OCI-LY1 (cell line): ENCODE measurements at regions not wholly inside any gene's neighbourhood (a gene's known extent, or its start where the extent isn't known, plus 50 kb on each side); places are given as distances from the start of the nearest gene placed in this dataset.

ENCODE experiments used
- H2AFZ ChIP-seq: fragments of 200-600 bp; sonication (generic), shearing (Covaris generic); 2 replicates; pipeline ENCODE4 v1.6.0; 2014; ENCODE audit warnings: antibody characterized with exemption, mild to moderate bottlenecking, low read length
- H3F3A ChIP-seq: fragments of 200-600 bp; sonication (generic), shearing (Covaris generic); 2 replicates; pipeline ENCODE4 v1.6.0; 2014; ENCODE audit warnings: mild to moderate bottlenecking, antibody characterized with exemption, low read length, moderate library complexity; ENCODE audit not compliant: insufficient read depth
- H3K27ac ChIP-seq: fragments of 200-600 bp; sonication (generic); 2 replicates; pipeline ENCODE4 v1.5.1; 2014; ENCODE audit warnings: low read length, mixed run types, mild to moderate bottlenecking, low read depth; ENCODE audit not compliant: poor library complexity, severe bottlenecking
- H3K27me3 ChIP-seq: fragments of 200-600 bp; sonication (generic); 2 replicates; pipeline ENCODE4 v1.6.0; 2014; ENCODE audit warnings: antibody characterized with exemption, mild to moderate bottlenecking, low read length, moderate library complexity; ENCODE audit not compliant: insufficient read depth
- H3K36me3 ChIP-seq: fragments of 200-600 bp; sonication (generic); 2 replicates; pipeline ENCODE4 v1.6.1; 2014; ENCODE audit warnings: mild to moderate bottlenecking, antibody characterized with exemption, low read length, moderate library complexity, mixed read lengths; ENCODE audit not compliant: insufficient read depth
- H3K4me1 ChIP-seq: fragments of 200-600 bp; sonication (generic); 2 replicates; pipeline ENCODE4 v1.5.1; 2014; ENCODE audit warnings: mild to moderate bottlenecking, low read length, moderate library complexity; ENCODE audit not compliant: insufficient read depth, severe bottlenecking
- H3K4me2 ChIP-seq: fragments of 200-600 bp; sonication (generic), shearing (Covaris generic); 2 replicates; pipeline ENCODE4 v1.6.1; 2014; ENCODE audit warnings: low read length
- H3K4me3 ChIP-seq: fragments of 200-600 bp; sonication (generic); 2 replicates; pipeline ENCODE4 v1.5.1; 2014; ENCODE audit warnings: low read length, low read depth, mild to moderate bottlenecking, mixed read lengths; ENCODE audit not compliant: poor library complexity, severe bottlenecking
- H3K79me2 ChIP-seq: fragments of 200-600 bp; shearing (Covaris generic); 2 replicates; pipeline ENCODE4 v1.6.1; 2016; ENCODE audit warnings: mixed run types, low read length, mixed read lengths; ENCODE audit not compliant: insufficient read depth
- H3K9ac ChIP-seq: fragments of 200-600 bp; sonication (generic), shearing (Covaris generic); 2 replicates; pipeline ENCODE4 v1.6.1; 2014; ENCODE audit warnings: mild to moderate bottlenecking, low read length, mixed read lengths
- H3K9me2 ChIP-seq: fragments of 200-600 bp; sonication (generic), shearing (Covaris generic); 2 replicates; pipeline ENCODE4 v1.6.1; 2014; ENCODE audit warnings: low read depth, mild to moderate bottlenecking, low read length, mixed read lengths
- H3K9me3 ChIP-seq: fragments of 200-600 bp; shearing (Covaris generic); 2 replicates; pipeline ENCODE4 v1.6.1; 2014; ENCODE audit warnings: low read length, mixed read lengths
- H4K20me1 ChIP-seq: fragments of 200-600 bp; sonication (generic), shearing (Covaris generic); 2 replicates; pipeline ENCODE4 v1.6.0; 2016; ENCODE audit warnings: mild to moderate bottlenecking, low read length; ENCODE audit not compliant: insufficient read depth
- EZH2 ChIP-seq: fragments of 200-600 bp; sonication (generic), shearing (Covaris generic); IDR thresholded peaks from 2 replicates; pipeline ENCODE4 v1.8.0; 2017; ENCODE audit warnings: borderline replicate concordance, mixed run types, mild to moderate bottlenecking, antibody characterized with exemption, low read length, moderate library complexity, mixed read lengths
- TF ChIP-seq, protein P1 (sequence below): fragments of 200-600 bp; sonication (generic), shearing (Covaris generic); IDR thresholded peaks from 2 replicates; pipeline ENCODE4 v1.5.1; 2017; ENCODE audit warnings: mild to moderate bottlenecking, antibody characterized with exemption, low read length, moderate library complexity, mixed read lengths

DNA sequence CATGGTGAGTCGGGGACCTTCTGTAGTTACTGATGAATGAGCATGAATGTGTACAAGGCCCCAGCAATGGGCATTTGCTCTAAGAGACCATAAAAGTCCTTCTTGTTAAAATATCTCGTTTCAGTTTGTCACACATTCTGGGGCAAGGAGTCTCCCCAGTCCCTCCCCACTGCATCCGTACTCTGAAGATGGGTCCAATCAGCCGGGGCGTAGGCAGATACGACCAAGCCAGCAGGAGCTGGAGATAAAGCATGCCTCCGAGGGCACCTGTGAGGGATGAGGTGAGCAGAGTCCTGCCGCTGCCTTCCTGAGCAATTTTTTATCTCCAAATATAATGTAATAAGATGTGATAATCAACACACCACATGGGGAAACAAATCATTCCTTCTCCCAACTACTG, 528.5 kb downstream of the BCL11B start:
- Histone ChIP-seq H2AFZ (no peak overlapping the region), H3F3A (no peaks in the 10 kb centered on the region), H4K20me1 (no peaks in the 10 kb centered on the region), H3K9ac (no peak overlapping the region), H3K4me2 (no peak overlapping the region), H3K36me3 (no peaks in the 10 kb centered on the region), H3K4me3 (no peak overlapping the region), H3K9me3 (no peaks in the 10 kb centered on the region), H3K4me1 (no peaks in the 10 kb centered on the region), H3K79me2 (no peaks in the 10 kb centered on the region), H3K27ac (no peak overlapping the region), H3K27me3 (no peaks in the 10 kb centered on the region), H3K9me2 (no peaks in the 10 kb centered on the region)
- no peak for TF ChIP-seq EZH2
- TF ChIP-seq, protein P1, sequence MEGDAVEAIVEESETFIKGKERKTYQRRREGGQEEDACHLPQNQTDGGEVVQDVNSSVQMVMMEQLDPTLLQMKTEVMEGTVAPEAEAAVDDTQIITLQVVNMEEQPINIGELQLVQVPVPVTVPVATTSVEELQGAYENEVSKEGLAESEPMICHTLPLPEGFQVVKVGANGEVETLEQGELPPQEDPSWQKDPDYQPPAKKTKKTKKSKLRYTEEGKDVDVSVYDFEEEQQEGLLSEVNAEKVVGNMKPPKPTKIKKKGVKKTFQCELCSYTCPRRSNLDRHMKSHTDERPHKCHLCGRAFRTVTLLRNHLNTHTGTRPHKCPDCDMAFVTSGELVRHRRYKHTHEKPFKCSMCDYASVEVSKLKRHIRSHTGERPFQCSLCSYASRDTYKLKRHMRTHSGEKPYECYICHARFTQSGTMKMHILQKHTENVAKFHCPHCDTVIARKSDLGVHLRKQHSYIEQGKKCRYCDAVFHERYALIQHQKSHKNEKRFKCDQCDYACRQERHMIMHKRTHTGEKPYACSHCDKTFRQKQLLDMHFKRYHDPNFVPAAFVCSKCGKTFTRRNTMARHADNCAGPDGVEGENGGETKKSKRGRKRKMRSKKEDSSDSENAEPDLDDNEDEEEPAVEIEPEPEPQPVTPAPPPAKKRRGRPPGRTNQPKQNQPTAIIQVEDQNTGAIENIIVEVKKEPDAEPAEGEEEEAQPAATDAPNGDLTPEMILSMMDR, result no peak

DNA sequence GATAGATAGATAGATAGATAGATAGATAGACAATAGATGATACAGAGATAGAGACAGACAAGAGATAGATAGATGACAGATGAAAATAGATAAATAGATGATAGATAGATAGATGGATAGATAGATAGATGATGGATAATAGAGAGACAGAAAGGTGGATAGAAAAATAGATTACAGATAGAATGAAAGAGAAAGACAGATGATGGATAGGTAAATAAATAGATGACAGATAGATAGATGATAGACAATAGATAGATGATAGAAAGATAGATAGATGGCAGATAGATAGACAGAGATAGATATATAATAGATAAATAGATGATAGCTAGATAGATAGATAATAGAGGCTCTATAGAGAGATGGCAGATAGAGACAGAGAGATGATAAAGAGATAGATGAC, 523.0 kb downstream of the BCL11B start:
- Histone ChIP-seq H3K9ac (no peak overlapping the region), H3K27ac (no peak overlapping the region), H2AFZ (no peak overlapping the region), H3K4me1 (no peaks in the 10 kb centered on the region), H3K4me2 (no peak overlapping the region), H4K20me1 (no peaks in the 10 kb centered on the region), H3K36me3 (no peaks in the 10 kb centered on the region), H3K27me3 (no peaks in the 10 kb centered on the region), H3K4me3 (no peak overlapping the region), H3F3A (no peaks in the 10 kb centered on the region), H3K9me2 (no peaks in the 10 kb centered on the region), H3K9me3 (no peaks in the 10 kb centered on the region), H3K79me2 (no peaks in the 10 kb centered on the region)
- TF ChIP-seq, protein P1, result no peak
- no peak for TF ChIP-seq EZH2

DNA sequence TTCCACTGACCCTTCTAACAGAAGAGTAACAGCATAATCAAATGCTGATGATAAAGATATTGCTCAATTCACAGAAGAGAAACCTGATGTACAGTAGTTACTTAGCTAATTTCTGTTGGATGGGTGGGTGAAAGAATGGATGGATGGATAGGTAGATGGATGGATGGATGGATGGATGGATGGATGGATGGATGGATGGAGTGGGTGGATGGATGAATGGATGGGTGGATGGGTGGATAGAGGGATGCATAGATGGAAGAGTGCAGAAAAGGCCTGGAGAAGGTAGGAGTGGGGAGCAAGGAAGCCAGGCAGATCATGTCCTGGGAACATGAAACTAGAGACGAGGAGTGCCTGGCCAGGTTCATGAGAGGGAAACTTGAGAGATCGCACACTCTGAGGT, 520.9 kb downstream of the BCL11B start:
- no peak for TF ChIP-seq EZH2
- TF ChIP-seq, protein P1, result no peak
- Histone ChIP-seq H3K27me3 (no peaks in the 10 kb centered on the region), H2AFZ (no peak overlapping the region), H3K27ac (no peak overlapping the region), H3K4me2 (no peak overlapping the region), H3K4me1 (no peaks in the 10 kb centered on the region), H3F3A (no peaks in the 10 kb centered on the region), H3K9me2 (no peaks in the 10 kb centered on the region), H3K9ac (no peak overlapping the region), H3K4me3 (no peak overlapping the region), H3K9me3 (peaks cover 6% of the 10 kb centered on the region; the same call in 1 of the 2 replicates), H3K36me3 (no peaks in the 10 kb centered on the region), H4K20me1 (no peaks in the 10 kb centered on the region), H3K79me2 (no peaks in the 10 kb centered on the region)
